LNCaP clone FGC (cell line): ENCODE measurements at regions not wholly inside any gene's neighbourhood (a gene's known extent, or its start where the extent isn't known, plus 50 kb on each side); places are given as distances from the start of the nearest gene placed in this dataset.
A peak's percentile ranks its signal among the peaks of the same experiment; 100 is the strongest.
"Not testable (repeated sequence)": the region's sequence is repeated elsewhere in the genome, so short reads cannot be mapped to it uniquely, and the experiment has no call there.

Experiments used
- DNase-seq: peaks from one replicate; pipeline ENCODE4 v3.0.0-alpha.2; 2011; ENCODE audit warnings: low read depth
- H3K4me3 ChIP-seq: 2 replicates; pipeline ENCODE4 v1.5.1; 2011; ENCODE audit warnings: mild to moderate bottlenecking, low read depth, low read length, control low read depth
- TF ChIP-seq, protein P1 (sequence below): IDR thresholded peaks from 2 replicates; pipeline ENCODE4 v1.5.1; 2012; ENCODE audit warnings: mild to moderate bottlenecking; ENCODE audit not compliant: control insufficient read depth, insufficient read depth; ENCODE audit errors: extremely low read depth

DNA sequence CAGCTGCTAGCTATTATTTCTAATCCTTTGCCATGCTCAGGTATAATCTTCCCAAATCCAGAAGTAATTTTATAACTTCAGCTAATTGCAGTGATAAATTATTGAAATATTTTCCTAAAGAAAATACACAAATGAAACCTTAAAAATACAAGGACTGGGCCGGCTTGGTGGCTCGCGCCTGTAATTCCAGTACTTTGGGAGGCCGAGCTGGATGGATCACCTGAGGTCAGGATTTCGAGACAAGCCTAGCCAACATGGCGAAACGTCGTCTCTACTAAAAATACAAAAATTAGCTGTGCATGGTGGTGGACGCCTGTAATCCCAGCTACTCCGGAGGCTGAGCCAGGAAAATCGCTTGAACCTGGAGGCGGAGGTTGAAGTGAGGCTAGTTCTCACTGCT is 609.2 kb upstream of the POTED start:
- DNase-seq, H3K4me3 ChIP-seq: not testable (repeated sequence)

DNA sequence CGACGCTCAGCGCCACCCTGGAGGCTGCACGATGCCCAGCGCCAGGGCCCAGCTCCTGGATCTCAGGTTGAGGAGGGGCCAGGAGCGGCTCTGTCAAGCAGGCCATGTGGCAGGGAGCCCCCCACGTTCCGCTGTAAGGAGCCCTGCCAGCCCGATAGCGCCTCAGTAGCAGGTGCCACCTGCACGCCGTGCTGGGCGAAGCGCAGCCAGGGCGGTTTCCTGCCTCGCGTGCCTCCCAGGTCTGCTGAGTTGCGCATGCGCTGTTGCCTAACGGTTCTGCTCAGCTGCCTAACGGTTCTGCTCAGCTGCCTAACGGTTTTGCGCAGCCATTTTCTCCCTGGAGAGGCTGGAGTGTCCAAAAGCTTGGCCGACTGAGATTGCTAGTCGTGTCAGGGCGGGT is 571.9 kb upstream of the POTED start:
- H3K4me3 ChIP-seq, DNase-seq: not testable (repeated sequence)

DNA sequence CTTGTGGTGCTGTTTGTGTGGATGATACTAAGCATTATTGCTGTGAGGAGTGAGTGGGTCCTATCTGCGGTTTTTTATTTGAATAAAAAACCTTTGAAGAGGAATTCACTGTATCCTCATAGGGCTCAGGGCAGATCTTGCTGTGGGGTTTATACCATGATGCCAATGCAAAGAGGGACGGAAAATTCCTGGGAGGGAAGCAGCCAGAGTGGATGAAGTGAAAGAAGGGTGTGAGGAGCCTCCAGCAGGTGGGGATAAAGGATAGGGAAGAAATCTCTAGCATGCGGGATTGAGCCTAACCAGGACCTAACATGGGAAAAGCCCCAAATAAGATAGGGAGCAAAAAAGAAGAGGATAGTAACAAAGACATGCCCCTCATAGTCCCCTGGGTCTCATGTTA is 556.8 kb upstream of the POTED start:
- TF ChIP-seq, protein P1, sequence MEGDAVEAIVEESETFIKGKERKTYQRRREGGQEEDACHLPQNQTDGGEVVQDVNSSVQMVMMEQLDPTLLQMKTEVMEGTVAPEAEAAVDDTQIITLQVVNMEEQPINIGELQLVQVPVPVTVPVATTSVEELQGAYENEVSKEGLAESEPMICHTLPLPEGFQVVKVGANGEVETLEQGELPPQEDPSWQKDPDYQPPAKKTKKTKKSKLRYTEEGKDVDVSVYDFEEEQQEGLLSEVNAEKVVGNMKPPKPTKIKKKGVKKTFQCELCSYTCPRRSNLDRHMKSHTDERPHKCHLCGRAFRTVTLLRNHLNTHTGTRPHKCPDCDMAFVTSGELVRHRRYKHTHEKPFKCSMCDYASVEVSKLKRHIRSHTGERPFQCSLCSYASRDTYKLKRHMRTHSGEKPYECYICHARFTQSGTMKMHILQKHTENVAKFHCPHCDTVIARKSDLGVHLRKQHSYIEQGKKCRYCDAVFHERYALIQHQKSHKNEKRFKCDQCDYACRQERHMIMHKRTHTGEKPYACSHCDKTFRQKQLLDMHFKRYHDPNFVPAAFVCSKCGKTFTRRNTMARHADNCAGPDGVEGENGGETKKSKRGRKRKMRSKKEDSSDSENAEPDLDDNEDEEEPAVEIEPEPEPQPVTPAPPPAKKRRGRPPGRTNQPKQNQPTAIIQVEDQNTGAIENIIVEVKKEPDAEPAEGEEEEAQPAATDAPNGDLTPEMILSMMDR, result 0 out of 2 replicates have a peak, but pooled peaks have one; percentile 7
- H3K4me3 ChIP-seq, DNase-seq: not testable (repeated sequence)
